SJSA1 (cell line): ENCODE measurements at regions not wholly inside any gene's neighbourhood (a gene's known extent, or its start where the extent isn't known, plus 50 kb on each side); places are given as distances from the start of the nearest gene placed in this dataset.
"Not testable (repeated sequence)": the region's sequence is repeated elsewhere in the genome, so short reads cannot be mapped to it uniquely, and the experiment has no call there.

Source experiments
- DNase-seq, 2 experiments: peaks; one replicate each; pipeline ENCODE4 v3.0.0-alpha.2; 2015 to 2020; ENCODE audit warnings: low spot score in 2 of 2, low read depth in 1 of 2
- H3K27ac ChIP-seq: fragments of 250-450 bp; sonication (Bioruptor Pico); 2 replicates; pipeline ENCODE4 v1.5.1; 2020; ENCODE audit warnings: mild to moderate bottlenecking, moderate library complexity
- H3K27me3 ChIP-seq: fragments of 250-450 bp; sonication (Bioruptor Pico); replicated peaks from 2 replicates; pipeline ENCODE4 v1.5.1; 2020; ENCODE audit warnings: mild to moderate bottlenecking, moderate library complexity
- H3K36me3 ChIP-seq: fragments of 250-450 bp; sonication (Bioruptor Pico); 2 replicates; pipeline ENCODE4 v1.5.1; 2020; ENCODE audit warnings: mild to moderate bottlenecking
- H3K4me1 ChIP-seq: fragments of 250-450 bp; sonication (Bioruptor Pico); replicated peaks from 2 replicates; pipeline ENCODE4 v1.6.1; 2021; ENCODE audit warnings: mild to moderate bottlenecking
- H3K4me3 ChIP-seq: fragments of 250-450 bp; sonication (Bioruptor Pico); 2 replicates; pipeline ENCODE4 v1.5.1; 2020; ENCODE audit warnings: mild to moderate bottlenecking
- H3K9me3 ChIP-seq: fragments of 250-450 bp; sonication (Bioruptor Pico); replicated peaks from 2 replicates; pipeline ENCODE4 v1.5.1; 2020; ENCODE audit warnings: mild to moderate bottlenecking

- no peaks in the 10 kb centered on the region for H3K27me3 ChIP-seq
- no peak for DNase-seq
- H3K4me1 ChIP-seq = peaks cover 70% of the 10 kb centered on the region
- no peaks in the 10 kb centered on the region for H3K36me3 ChIP-seq
- no peak overlapping the region for H3K4me3 ChIP-seq
- H3K9me3 ChIP-seq = no peaks in the 10 kb centered on the region
- peak overlapping the region; percentile 84 for H3K27ac ChIP-seq
Measured at GRCh38 chr12:46554460-46554859, 181.9 kb upstream of the SLC38A2 start.

GRCh38 chr12:46553911-46554310, 181.3 kb upstream of the SLC38A2 start:
- Histone ChIP-seq H3K27me3 (no peaks in the 10 kb centered on the region), H3K4me3 (no peak overlapping the region), H3K9me3 (no peaks in the 10 kb centered on the region), H3K27ac (no peak overlapping the region; the same call in 1 of the 2 replicates), H3K4me1 (peaks cover 76% of the 10 kb centered on the region), H3K36me3 (no peaks in the 10 kb centered on the region)
- DNase-seq = no peak

- Histone ChIP-seq H3K4me1 (peaks cover 82% of the 10 kb centered on the region), H3K27ac (peak overlapping the region; percentile 24)
- peak in 1 of 2 experiments; percentile 51 for DNase-seq
Measured at GRCh38 chr12:46553266-46553665, 180.7 kb upstream of the SLC38A2 start.

GRCh38 chr12:46550266-46550879, 177.8 kb upstream of the SLC38A2 start:
- Histone ChIP-seq H3K27me3 (no peaks in the 10 kb centered on the region), H3K4me3 (no peak overlapping the region), H3K4me1 (peaks cover 64% of the 10 kb centered on the region), H3K9me3 (peaks cover 3% of the 10 kb centered on the region; the same call in 1 of the 2 replicates), H3K36me3 (no peaks in the 10 kb centered on the region), H3K27ac (peak overlapping the region; percentile 99)
- DNase-seq = no peak

More at GRCh38 chr12:46553266-46553665, 180.7 kb upstream of the SLC38A2 start:
- Histone ChIP-seq H3K36me3 (no peaks in the 10 kb centered on the region), H3K4me3 (no peak overlapping the region), H3K9me3 (no peaks in the 10 kb centered on the region), H3K27me3 (no peaks in the 10 kb centered on the region)

GRCh38 chr12:46549527-46550265, 177.1 kb upstream of the SLC38A2 start:
- Histone ChIP-seq H3K4me1 (peaks cover 57% of the 10 kb centered on the region), H3K4me3 (no peak overlapping the region), H3K27me3 (no peaks in the 10 kb centered on the region), H3K9me3 (peaks cover 3% of the 10 kb centered on the region; the same call in 1 of the 2 replicates), H3K36me3 (no peaks in the 10 kb centered on the region), H3K27ac (peak overlapping the region; percentile 99)
- peak; percentile 71 to 91 for DNase-seq

GRCh38 chr12:46548605-46549071, 176.1 kb upstream of the SLC38A2 start:
- peak overlapping the region; percentile 99 for H3K27ac ChIP-seq
- H3K4me3 ChIP-seq = no peak overlapping the region
- H3K27me3 ChIP-seq = no peaks in the 10 kb centered on the region
- no peaks in the 10 kb centered on the region for H3K36me3 ChIP-seq
- H3K9me3 ChIP-seq = peaks cover 3% of the 10 kb centered on the region; the same call in 1 of the 2 replicates
- peak in 1 of 2 experiments; percentile 12 for DNase-seq
- H3K4me1 ChIP-seq = peaks cover 48% of the 10 kb centered on the region

GRCh38 chr12:46547421-46548354, 175.1 kb upstream of the SLC38A2 start:
- Histone ChIP-seq H3K4me3 (no peak overlapping the region), H3K4me1 (peaks cover 40% of the 10 kb centered on the region), H3K9me3 (peaks cover 3% of the 10 kb centered on the region; the same call in 1 of the 2 replicates), H3K27me3 (no peaks in the 10 kb centered on the region), H3K36me3 (no peaks in the 10 kb centered on the region), H3K27ac (peak overlapping the region; percentile 99; the same call in 1 of the 2 replicates)
- peak in 1 of 2 experiments; percentile 22 for DNase-seq

- peaks cover 40% of the 10 kb centered on the region for H3K4me1 ChIP-seq
- DNase-seq = no peak
- no peaks in the 10 kb centered on the region for H3K27me3 ChIP-seq
- no peak overlapping the region for H3K27ac ChIP-seq
- H3K4me3 ChIP-seq = no peak overlapping the region
- peaks cover 3% of the 10 kb centered on the region; the same call in 1 of the 2 replicates for H3K9me3 ChIP-seq
- no peaks in the 10 kb centered on the region for H3K36me3 ChIP-seq
Measured at GRCh38 chr12:46546634-46547273, 174.2 kb upstream of the SLC38A2 start.

- not testable (repeated sequence) for DNase-seq, H3K4me1 ChIP-seq, H3K36me3 ChIP-seq, H3K27me3 ChIP-seq, H3K27ac ChIP-seq, H3K4me3 ChIP-seq, H3K9me3 ChIP-seq
Measured at GRCh38 chr12:46543378-46543795, 170.8 kb upstream of the SLC38A2 start.

GRCh38 chr12:46538976-46539375, 166.4 kb upstream of the SLC38A2 start:
- Histone ChIP-seq H3K27ac (no peak overlapping the region), H3K36me3 (no peaks in the 10 kb centered on the region), H3K9me3 (no peaks in the 10 kb centered on the region), H3K4me1 (no peaks in the 10 kb centered on the region), H3K27me3 (no peaks in the 10 kb centered on the region), H3K4me3 (no peak overlapping the region)
- no peak for DNase-seq

- no peak for DNase-seq
Measured at GRCh38 chr12:46537387-46537955, 164.9 kb upstream of the SLC38A2 start.

GRCh38 chr12:46536316-46536715, 163.7 kb upstream of the SLC38A2 start:
- not testable (repeated sequence) for H3K27ac ChIP-seq, H3K27me3 ChIP-seq, H3K4me1 ChIP-seq, DNase-seq, H3K4me3 ChIP-seq, H3K36me3 ChIP-seq, H3K9me3 ChIP-seq

More at GRCh38 chr12:46537387-46537955, 164.9 kb upstream of the SLC38A2 start:
- Histone ChIP-seq H3K27me3 (no peaks in the 10 kb centered on the region), H3K9me3 (no peaks in the 10 kb centered on the region), H3K27ac (no peak overlapping the region), H3K4me1 (no peaks in the 10 kb centered on the region), H3K36me3 (no peaks in the 10 kb centered on the region), H3K4me3 (no peak overlapping the region)

- no peaks in the 10 kb centered on the region for H3K4me1 ChIP-seq
- no peak for DNase-seq
- H3K9me3 ChIP-seq = no peaks in the 10 kb centered on the region
- H3K27me3 ChIP-seq = no peaks in the 10 kb centered on the region
- H3K4me3 ChIP-seq = no peak overlapping the region
- H3K36me3 ChIP-seq = no peaks in the 10 kb centered on the region
- H3K27ac ChIP-seq = no peak overlapping the region
Measured at GRCh38 chr12:46535907-46536306, 163.3 kb upstream of the SLC38A2 start.
